ENCODE measurements at regions not wholly inside any gene's neighbourhood (a gene's known extent, or its start where the extent isn't known, plus 50 kb on each side); places are given as distances from the start of the nearest gene placed in this dataset.
"Not testable (repeated sequence)": the region's sequence is repeated elsewhere in the genome, so short reads cannot be mapped to it uniquely, and the experiment has no call there.

- no peaks in the 10 kb centered on the region for H3K4me1 Mint-ChIP-seq (ENCODE audit: low read depth)
- DNase-seq (no peak), ATAC-seq (no peak)
- peaks cover 4% of the 10 kb centered on the region for H3K36me3 Mint-ChIP-seq (ENCODE audit: low read depth)
- CTCF ChIA-PET, result no interaction called here
- no peak for TF ChIP-seq CTCF (IDR thresholded peaks at IDR 0.05)
- POLR2A ChIA-PET, result no interaction called here
- no peaks in the 10 kb centered on the region for H3K27me3 Mint-ChIP-seq
- no peak overlapping the region for H3K27ac Mint-ChIP-seq
- intact Hi-C loops (cut with micrococcal nuclease), result no loop called here
- H3K9me3 Mint-ChIP-seq, result no peaks in the 10 kb centered on the region
- H3K4me3 Mint-ChIP-seq, result no peak overlapping the region
These were observed 198.5 kb upstream of the KCTD7 start for GRCh38 chr7:66430164-66430545.

- H3K4me3 Mint-ChIP-seq; H3K27ac Mint-ChIP-seq; H3K36me3 Mint-ChIP-seq (ENCODE audit: low read depth); H3K27me3 Mint-ChIP-seq; H3K9me3 Mint-ChIP-seq; CTCF ChIA-PET; POLR2A ChIA-PET; ATAC-seq; intact Hi-C loops (cut with micrococcal nuclease); DNase-seq; H3K4me1 Mint-ChIP-seq (ENCODE audit: low read depth): not testable (repeated sequence)
These were observed 189.8 kb upstream of the KCTD7 start for GRCh38 chr7:66438703-66439405.

- no peak overlapping the region for H3K4me3 Mint-ChIP-seq
- no peaks in the 10 kb centered on the region for H3K36me3 Mint-ChIP-seq (ENCODE audit: low read depth)
- H3K27me3 Mint-ChIP-seq, result no peaks in the 10 kb centered on the region
- H3K4me1 Mint-ChIP-seq (ENCODE audit: low read depth), result peaks cover 7% of the 10 kb centered on the region
- H3K9me3 Mint-ChIP-seq, result no peaks in the 10 kb centered on the region
- no peak for ATAC-seq
- CTCF ChIA-PET, result no interaction called here
- intact Hi-C loops (cut with micrococcal nuclease), result no loop called here
- no peak for TF ChIP-seq CTCF (IDR thresholded peaks at IDR 0.05)
- no peak overlapping the region for H3K27ac Mint-ChIP-seq
- POLR2A ChIA-PET, result no interaction called here
- no peak for DNase-seq
These were observed 186.3 kb upstream of the KCTD7 start for GRCh38 chr7:66442385-66442784.

- no peak for TF ChIP-seq CTCF (IDR thresholded peaks at IDR 0.05)
- DNase-seq (no peak), ATAC-seq (no peak)
- ChIA-PET CTCF (no interaction called here), POLR2A (no interaction called here)
- Mint-ChIP-seq H3K27me3 (no peaks in the 10 kb centered on the region), H3K4me1 (ENCODE audit: low read depth) (peaks cover 7% of the 10 kb centered on the region), H3K4me3 (no peak overlapping the region), H3K36me3 (ENCODE audit: low read depth) (no peaks in the 10 kb centered on the region), H3K9me3 (no peaks in the 10 kb centered on the region), H3K27ac (no peak overlapping the region)
- intact Hi-C loops (cut with micrococcal nuclease), result no loop called here
These were observed 184.7 kb upstream of the KCTD7 start for GRCh38 chr7:66443946-66444345.

GRCh38 chr7:66447007-66447406, 181.7 kb upstream of the KCTD7 start:
- H3K27ac Mint-ChIP-seq; H3K36me3 Mint-ChIP-seq (ENCODE audit: low read depth); H3K9me3 Mint-ChIP-seq; DNase-seq; H3K4me3 Mint-ChIP-seq; H3K4me1 Mint-ChIP-seq (ENCODE audit: low read depth); intact Hi-C loops (cut with micrococcal nuclease); CTCF ChIA-PET; H3K27me3 Mint-ChIP-seq; ATAC-seq: not testable (repeated sequence)
- POLR2A ChIA-PET, result interaction anchor here (0.6 kb wide), 1 partner anchor 468 kb away, joined by 4 read pairs; no protein-coding TSS in a partner anchor

- intact Hi-C loops (cut with micrococcal nuclease); H3K9me3 Mint-ChIP-seq; H3K27me3 Mint-ChIP-seq; H3K4me3 Mint-ChIP-seq; H3K27ac Mint-ChIP-seq; ATAC-seq; DNase-seq; CTCF ChIA-PET; POLR2A ChIA-PET; H3K36me3 Mint-ChIP-seq (ENCODE audit: low read depth): not testable (repeated sequence)
- peaks cover 13% of the 10 kb centered on the region for H3K4me1 Mint-ChIP-seq (ENCODE audit: low read depth)
These were observed 177.9 kb upstream of the KCTD7 start for GRCh38 chr7:66450814-66451213.

GRCh38 chr7:66451713-66452112, 177.0 kb upstream of the KCTD7 start:
- intact Hi-C loops (cut with micrococcal nuclease); H3K27ac Mint-ChIP-seq; H3K4me3 Mint-ChIP-seq; POLR2A ChIA-PET; H3K36me3 Mint-ChIP-seq (ENCODE audit: low read depth); ATAC-seq; H3K27me3 Mint-ChIP-seq; H3K9me3 Mint-ChIP-seq; DNase-seq; CTCF ChIA-PET: not testable (repeated sequence)
- H3K4me1 Mint-ChIP-seq (ENCODE audit: low read depth), result peaks cover 14% of the 10 kb centered on the region

All from activated CD8-positive, alpha-beta T cell treated with anti-CD3 and anti-CD28 coated beads for 36 hours (primary cell).